ENCODE measurements at regions not wholly inside any gene's neighbourhood (a gene's known extent, or its start where the extent isn't known, plus 50 kb on each side); places are given as distances from the start of the nearest gene placed in this dataset.

- TF ChIP-seq POLR2A (IDR thresholded peaks at IDR 0.05) (no peak), CTCF (IDR thresholded peaks at IDR 0.05) (no peak)
These were observed 260.7 kb upstream of the PPP2R2D start for GRCh38 chr10:131640045-131640644.

All from testis (tissue), 2 donors.